Peyer's patch (tissue), 4 donors: ENCODE measurements at regions not wholly inside any gene's neighbourhood (a gene's known extent, or its start where the extent isn't known, plus 50 kb on each side); places are given as distances from the start of the nearest gene placed in this dataset.
"Not testable (repeated sequence)": the region's sequence is repeated elsewhere in the genome, so short reads cannot be mapped to it uniquely, and the experiment has no call there.

Experiments
- DNase-seq, 3 donors: peaks; one replicate each; pipeline ENCODE4 v3.0.0-alpha.2; 2017 to 2019
- H3K27ac ChIP-seq, 4 donors: fragments of 200-600 bp; sonication (generic); one replicate each; pipeline ENCODE4 v1.5.1; 2016 to 2019
- H3K27me3 ChIP-seq, 2 donors: fragments of 200-600 bp; sonication (generic); one replicate each; pipeline ENCODE4 v1.5.1; 2019
- H3K36me3 ChIP-seq, 3 donors: fragments of 200-600 bp; sonication (generic); one replicate each; pipeline ENCODE4 v1.5.1; 2016 to 2019
- H3K4me1 ChIP-seq, 4 donors: fragments of 200-600 bp; sonication (generic); one replicate each; pipeline ENCODE4 v1.5.1; 2016 to 2019
- H3K4me3 ChIP-seq, 4 donors: fragments of 200-600 bp; sonication (generic); 1 replicate in 3 of 4; 2 replicates in 1 of 4; pipeline ENCODE4 v1.5.1; 2016 to 2019; ENCODE audit warnings: mild to moderate bottlenecking in 1 of 4
- H3K9me3 ChIP-seq, 4 donors: fragments of 200-600 bp; sonication (generic); one replicate each; pipeline ENCODE4 v1.5.1; 2016 to 2019; ENCODE audit warnings: mild to moderate bottlenecking in 1 of 4
- CTCF ChIP-seq, 6 experiments: fragments of 450-650 bp in 4 of 6; fragments of 200-600 bp in 2 of 6; sonication (generic) in 1 of 6; IDR thresholded peaks; one replicate each; pipeline ENCODE4 v1.5.1; 2017 to 2019; ENCODE audit warnings: antibody characterized with exemption in 6 of 6, mild to moderate bottlenecking in 3 of 6, moderate library complexity in 1 of 6
- POLR2A ChIP-seq, 2 donors: fragments of 450-650 bp; IDR thresholded peaks; one replicate each; pipeline ENCODE4 v1.5.1; 2017; ENCODE audit warnings: antibody characterized with exemption in 2 of 2, mild to moderate bottlenecking in 2 of 2, moderate library complexity in 2 of 2

GRCh38 chr5:24005384-24005783 lies 498.0 kb downstream of the PRDM9 start:
- no peaks in the 10 kb centered on the region for H3K4me1 ChIP-seq
- no peak overlapping the region for H3K27ac ChIP-seq
- H3K27me3 ChIP-seq = no peaks in the 10 kb centered on the region
- DNase-seq = no peak
- no peaks in the 10 kb centered on the region for H3K9me3 ChIP-seq
- H3K4me3 ChIP-seq = no peak overlapping the region
- no peak for TF ChIP-seq CTCF (IDR thresholded peaks at IDR 0.05)
- TF ChIP-seq POLR2A (IDR thresholded peaks at IDR 0.05) = no peak
- H3K36me3 ChIP-seq = no peaks in the 10 kb centered on the region

GRCh38 chr5:24017710-24018109 lies 510.3 kb downstream of the PRDM9 start:
- H3K27ac ChIP-seq, H3K27me3 ChIP-seq, DNase-seq: not testable (repeated sequence)

GRCh38 chr5:24026288-24026687 lies 518.9 kb downstream of the PRDM9 start:
- TF ChIP-seq POLR2A (IDR thresholded peaks at IDR 0.05) = no peak
- TF ChIP-seq CTCF (IDR thresholded peaks at IDR 0.05) = no peak
- Histone ChIP-seq H3K27ac (no peak overlapping the region), H3K4me3 (no peak overlapping the region), H3K36me3 (no peaks in the 10 kb centered on the region), H3K27me3 (no peaks in the 10 kb centered on the region), H3K4me1 (no peaks in the 10 kb centered on the region), H3K9me3 (peaks cover 0 to 2% (median 0%) of the 10 kb centered on the region in 4 donors)
- DNase-seq = no peak

More at GRCh38 chr5:24017710-24018109, 510.3 kb downstream of the PRDM9 start:
- not testable (repeated sequence) for H3K36me3 ChIP-seq, H3K9me3 ChIP-seq, H3K4me1 ChIP-seq, H3K4me3 ChIP-seq

- Histone ChIP-seq H3K4me3 (no peak overlapping the region), H3K9me3 (no peaks in the 10 kb centered on the region), H3K27ac (no peak overlapping the region), H3K4me1 (no peaks in the 10 kb centered on the region), H3K36me3 (no peaks in the 10 kb centered on the region), H3K27me3 (no peaks in the 10 kb centered on the region)
- TF ChIP-seq POLR2A (IDR thresholded peaks at IDR 0.05) (no peak), CTCF (IDR thresholded peaks at IDR 0.05) (no peak)
- no peak for DNase-seq
Observed at GRCh38 chr5:24042688-24043087, 535.3 kb downstream of the PRDM9 start.

- Histone ChIP-seq H3K4me1 (no peaks in the 10 kb centered on the region), H3K9me3 (no peaks in the 10 kb centered on the region), H3K4me3 (no peak overlapping the region), H3K36me3 (no peaks in the 10 kb centered on the region), H3K27ac (no peak overlapping the region), H3K27me3 (no peaks in the 10 kb centered on the region)
- DNase-seq = no peak
- TF ChIP-seq POLR2A (IDR thresholded peaks at IDR 0.05) (no peak), CTCF (IDR thresholded peaks at IDR 0.05) (no peak)
Observed at GRCh38 chr5:24045046-24045445, 537.6 kb downstream of the PRDM9 start.

- TF ChIP-seq POLR2A (IDR thresholded peaks at IDR 0.05) (no peak), CTCF (IDR thresholded peaks at IDR 0.05) (no peak)
- Histone ChIP-seq H3K4me1 (no peaks in the 10 kb centered on the region), H3K9me3 (no peaks in the 10 kb centered on the region), H3K36me3 (no peaks in the 10 kb centered on the region), H3K27me3 (no peaks in the 10 kb centered on the region), H3K4me3 (no peak overlapping the region), H3K27ac (no peak overlapping the region)
- DNase-seq = no peak
Observed at GRCh38 chr5:24053737-24054136, 546.3 kb downstream of the PRDM9 start.
